ENCODE measurements at regions not wholly inside any gene's neighbourhood (a gene's known extent, or its start where the extent isn't known, plus 50 kb on each side); places are given as distances from the start of the nearest gene placed in this dataset.

- no peak for DNase-seq (ENCODE audit: low read depth in 3 of 3)
Measured at GRCh38 chr6:110033101-110033500, 55.0 kb downstream of the GPR6 start.

GRCh38 chr6:110033749-110034666 lies 55.9 kb downstream of the GPR6 start:
- DNase-seq (ENCODE audit: low read depth in 3 of 3) = no peak

GRCh38 chr6:110034667-110035036 lies 56.5 kb downstream of the GPR6 start:
- DNase-seq (ENCODE audit: low read depth in 3 of 3) = no peak

- DNase-seq (ENCODE audit: low read depth in 3 of 3) = no peak
Measured at GRCh38 chr6:110035321-110035720, 57.2 kb downstream of the GPR6 start.

GRCh38 chr6:110036408-110037302 lies 58.5 kb downstream of the GPR6 start:
- DNase-seq (ENCODE audit: low read depth in 3 of 3) = no peak

- no peak for DNase-seq (ENCODE audit: low read depth in 3 of 3)
Measured at GRCh38 chr6:110037726-110038295, 59.7 kb downstream of the GPR6 start.

GRCh38 chr6:110039364-110039980 lies 61.4 kb downstream of the GPR6 start:
- peak; percentile 62 to 65 (median 62) for DNase-seq (ENCODE audit: low read depth in 3 of 3)

GRCh38 chr6:110039981-110040383 lies 61.9 kb downstream of the GPR6 start:
- peak in 2 of 3 experiments; percentile 8 to 29 for DNase-seq (ENCODE audit: low read depth in 3 of 3)

- DNase-seq (ENCODE audit: low read depth in 3 of 3) = no peak
Measured at GRCh38 chr6:110040716-110041115, 62.6 kb downstream of the GPR6 start.

GRCh38 chr6:110041126-110041525 lies 63.0 kb downstream of the GPR6 start:
- DNase-seq (ENCODE audit: low read depth in 3 of 3) = no peak

- no peak for DNase-seq (ENCODE audit: low read depth in 3 of 3)
Measured at GRCh38 chr6:110041830-110042229, 63.7 kb downstream of the GPR6 start.

- no peak for DNase-seq (ENCODE audit: low read depth in 3 of 3)
Measured at GRCh38 chr6:110042670-110043296, 64.7 kb downstream of the GPR6 start.

GRCh38 chr6:110043366-110043994 lies 65.4 kb downstream of the GPR6 start:
- no peak for DNase-seq (ENCODE audit: low read depth in 3 of 3)

- DNase-seq (ENCODE audit: low read depth in 3 of 3) = no peak
Measured at GRCh38 chr6:110044096-110044495, 66.0 kb downstream of the GPR6 start.

- DNase-seq (ENCODE audit: low read depth in 3 of 3) = no peak
Measured at GRCh38 chr6:110044622-110045021, 66.5 kb downstream of the GPR6 start.

GRCh38 chr6:110048221-110048875 lies 70.2 kb downstream of the GPR6 start:
- no peak for DNase-seq (ENCODE audit: low read depth in 3 of 3)

- DNase-seq (ENCODE audit: low read depth in 3 of 3) = no peak
Measured at GRCh38 chr6:110049696-110050439, 71.8 kb downstream of the GPR6 start.
